ENCODE measurements at regions not wholly inside any gene's neighbourhood (a gene's known extent, or its start where the extent isn't known, plus 50 kb on each side); places are given as distances from the start of the nearest gene placed in this dataset.

DNA sequence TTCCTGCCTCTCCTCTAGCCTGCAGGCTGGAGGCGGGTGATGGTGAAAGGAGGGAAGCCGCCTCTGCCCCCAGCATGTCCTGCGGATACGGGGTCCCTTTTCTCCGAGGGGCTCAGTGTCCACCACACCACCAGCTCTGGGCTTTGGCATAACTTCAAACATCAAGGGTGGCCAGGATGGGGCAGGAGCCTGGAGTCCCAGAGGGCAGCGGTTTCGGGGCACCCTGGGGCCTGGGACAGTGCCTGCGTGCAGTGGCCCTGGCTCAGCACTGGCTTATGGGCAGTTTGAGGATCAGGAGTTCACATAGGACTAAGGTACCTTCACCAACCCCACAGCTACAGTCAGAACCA lies 85.5 kb upstream of the GPC1 start:
- no peak overlapping the region for H3K27ac ChIP-seq (ENCODE audit: low read depth, low read length)
- no peak for DNase-seq (ENCODE audit: low read depth)
- no peaks in the 10 kb centered on the region for H3K79me2 ChIP-seq (ENCODE audit: insufficient read depth, low read length)
- no peak for TF ChIP-seq CTCF (IDR thresholded peaks at IDR 0.05; ENCODE audit: insufficient read depth, low read depth, low read length)
- Mint-ChIP-seq H3K27me3 (ENCODE audit: low read depth, unreplicated experiment) (peaks cover 33% of the 10 kb centered on the region), H3K36me3 (ENCODE audit: low read depth, unreplicated experiment) (peaks cover 2% of the 10 kb centered on the region), H3K27ac (ENCODE audit: unreplicated experiment) (no peak overlapping the region), H3K4me3 (ENCODE audit: unreplicated experiment) (no peak overlapping the region), H3K4me1 (ENCODE audit: low read depth, unreplicated experiment) (no peaks in the 10 kb centered on the region), H3K9me3 (ENCODE audit: unreplicated experiment) (peaks cover 21% of the 10 kb centered on the region)
- H2AFZ ChIP-seq (ENCODE audit: low read depth, low read length), result no peak overlapping the region
- H3K4me1 ChIP-seq (ENCODE audit: insufficient read depth, low read length), result no peaks in the 10 kb centered on the region
- H4K20me1 ChIP-seq (ENCODE audit: insufficient read depth, low read length), result no peaks in the 10 kb centered on the region
- H3K36me3 ChIP-seq (ENCODE audit: insufficient read depth, low read length), result no peaks in the 10 kb centered on the region
- no peak overlapping the region for H3K4me2 ChIP-seq (ENCODE audit: low read length)
- H3K9me3 ChIP-seq (ENCODE audit: insufficient read depth, low read depth, low read length), result peaks cover 11% of the 10 kb centered on the region
- no peak overlapping the region for H3K4me3 ChIP-seq (ENCODE audit: insufficient read depth, low read depth, low read length)
- H3K27me3 ChIP-seq (ENCODE audit: insufficient read depth, low read length), result peaks cover 7% of the 10 kb centered on the region
- FAIRE-seq, result no peak
- no peak overlapping the region for H3K9ac ChIP-seq (ENCODE audit: low read length)

DNA sequence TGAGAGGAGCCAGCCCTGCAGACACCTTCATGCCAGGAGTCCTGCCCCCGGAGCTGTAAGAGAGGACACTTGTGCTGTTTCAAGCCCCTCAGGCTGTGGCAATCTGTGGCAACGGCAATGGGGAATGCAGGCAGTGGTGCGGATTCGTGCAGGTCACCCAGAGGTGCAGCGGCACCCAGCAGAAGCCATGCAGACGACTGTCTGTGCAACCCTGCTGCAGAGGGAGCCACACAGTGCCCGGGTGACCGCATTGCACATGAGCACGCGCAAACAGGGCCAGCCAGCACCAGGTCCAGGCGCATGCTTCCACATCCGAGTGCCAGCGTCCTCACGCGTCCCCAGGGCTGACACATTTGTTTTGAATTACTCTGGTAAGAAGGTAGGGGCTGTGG lies 84.8 kb upstream of the GPC1 start:
- no peak overlapping the region for H3K27ac Mint-ChIP-seq (ENCODE audit: unreplicated experiment)
- H3K27me3 ChIP-seq (ENCODE audit: insufficient read depth, low read length), result peaks cover 7% of the 10 kb centered on the region
- no peak overlapping the region for H3K27ac ChIP-seq (ENCODE audit: low read depth, low read length)
- no peak overlapping the region for H3K9ac ChIP-seq (ENCODE audit: low read length)
- DNase-seq (ENCODE audit: low read depth) (no peak), FAIRE-seq (no peak)
- no peaks in the 10 kb centered on the region for H3K79me2 ChIP-seq (ENCODE audit: insufficient read depth, low read length)
- peaks cover under 1% of the 10 kb centered on the region for H3K36me3 Mint-ChIP-seq (ENCODE audit: low read depth, unreplicated experiment)
- H3K4me1 ChIP-seq (ENCODE audit: insufficient read depth, low read length), result no peaks in the 10 kb centered on the region
- peaks cover 2% of the 10 kb centered on the region for H3K4me1 Mint-ChIP-seq (ENCODE audit: low read depth, unreplicated experiment)
- no peaks in the 10 kb centered on the region for H4K20me1 ChIP-seq (ENCODE audit: insufficient read depth, low read length)
- H2AFZ ChIP-seq (ENCODE audit: low read depth, low read length), result no peak overlapping the region
- H3K4me3 Mint-ChIP-seq (ENCODE audit: unreplicated experiment), result no peak overlapping the region
- H3K36me3 ChIP-seq (ENCODE audit: insufficient read depth, low read length), result no peaks in the 10 kb centered on the region
- TF ChIP-seq CTCF (IDR thresholded peaks at IDR 0.05; ENCODE audit: insufficient read depth, low read depth, low read length), result no peak
- TF ChIP-seq EZH2 (IDR thresholded peaks at IDR 0.05; ENCODE audit: insufficient read depth, low read length), result no peak
- H3K4me2 ChIP-seq (ENCODE audit: low read length), result no peak overlapping the region
- peaks cover 4% of the 10 kb centered on the region for H3K9me3 ChIP-seq (ENCODE audit: insufficient read depth, low read depth, low read length)
- peaks cover 33% of the 10 kb centered on the region for H3K27me3 Mint-ChIP-seq (ENCODE audit: low read depth, unreplicated experiment)
- H3K4me3 ChIP-seq (ENCODE audit: insufficient read depth, low read depth, low read length), result no peak overlapping the region
- H3K9me3 Mint-ChIP-seq (ENCODE audit: unreplicated experiment), result peaks cover 15% of the 10 kb centered on the region

GRCh38 chr2:240351088-240351741 lies 84.2 kb upstream of the GPC1 start:
- Histone ChIP-seq H3K36me3 (ENCODE audit: insufficient read depth, low read length) (no peaks in the 10 kb centered on the region), H3K27me3 (ENCODE audit: insufficient read depth, low read length) (peaks cover 7% of the 10 kb centered on the region), H3K9ac (ENCODE audit: low read length) (no peak overlapping the region), H3K4me3 (ENCODE audit: insufficient read depth, low read depth, low read length) (no peak overlapping the region), H4K20me1 (ENCODE audit: insufficient read depth, low read length) (no peaks in the 10 kb centered on the region), H2AFZ (ENCODE audit: low read depth, low read length) (no peak overlapping the region), H3K79me2 (ENCODE audit: insufficient read depth, low read length) (no peaks in the 10 kb centered on the region), H3K4me1 (ENCODE audit: insufficient read depth, low read length) (no peaks in the 10 kb centered on the region), H3K27ac (ENCODE audit: low read depth, low read length) (no peak overlapping the region), H3K9me3 (ENCODE audit: insufficient read depth, low read depth, low read length) (no peaks in the 10 kb centered on the region), H3K4me2 (ENCODE audit: low read length) (no peak overlapping the region)
- Mint-ChIP-seq H3K4me1 (ENCODE audit: low read depth, unreplicated experiment) (peaks cover 2% of the 10 kb centered on the region), H3K27ac (ENCODE audit: unreplicated experiment) (no peak overlapping the region), H3K9me3 (ENCODE audit: unreplicated experiment) (peaks cover 16% of the 10 kb centered on the region), H3K27me3 (ENCODE audit: low read depth, unreplicated experiment) (peaks cover 34% of the 10 kb centered on the region), H3K4me3 (ENCODE audit: unreplicated experiment) (no peak overlapping the region), H3K36me3 (ENCODE audit: low read depth, unreplicated experiment) (no peaks in the 10 kb centered on the region)
- no peak for TF ChIP-seq CTCF (IDR thresholded peaks at IDR 0.05; ENCODE audit: insufficient read depth, low read depth, low read length)
- no peak for TF ChIP-seq EZH2 (IDR thresholded peaks at IDR 0.05; ENCODE audit: insufficient read depth, low read length)
- FAIRE-seq (no peak), DNase-seq (ENCODE audit: low read depth) (no peak)

All from astrocyte (in vitro differentiated cells and primary cell).